ENCODE measurements at regions not wholly inside any gene's neighbourhood (a gene's known extent, or its start where the extent isn't known, plus 50 kb on each side); places are given as distances from the start of the nearest gene placed in this dataset.

DNA sequence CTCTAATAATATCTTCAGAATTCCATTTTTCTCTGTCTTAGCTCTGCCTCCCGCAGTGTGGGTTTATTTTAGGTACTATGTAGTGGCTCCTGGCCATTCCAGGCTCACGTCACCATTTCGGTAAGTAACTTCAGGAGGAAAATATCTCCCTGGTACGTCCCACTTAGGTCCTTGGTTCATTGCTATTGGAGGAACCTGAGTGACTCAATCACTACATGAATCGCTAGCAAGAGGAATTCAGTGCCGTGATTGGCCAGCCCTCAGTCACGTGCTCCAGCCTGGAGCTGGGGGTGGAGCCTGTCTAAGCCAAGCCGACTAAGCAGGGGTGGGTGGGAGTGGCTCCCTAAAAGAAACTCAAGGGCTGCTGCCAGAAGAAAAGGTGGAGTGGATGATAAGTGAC is 67.3 kb upstream of the E2F3 start:
- TF ChIP-seq, protein P1, sequence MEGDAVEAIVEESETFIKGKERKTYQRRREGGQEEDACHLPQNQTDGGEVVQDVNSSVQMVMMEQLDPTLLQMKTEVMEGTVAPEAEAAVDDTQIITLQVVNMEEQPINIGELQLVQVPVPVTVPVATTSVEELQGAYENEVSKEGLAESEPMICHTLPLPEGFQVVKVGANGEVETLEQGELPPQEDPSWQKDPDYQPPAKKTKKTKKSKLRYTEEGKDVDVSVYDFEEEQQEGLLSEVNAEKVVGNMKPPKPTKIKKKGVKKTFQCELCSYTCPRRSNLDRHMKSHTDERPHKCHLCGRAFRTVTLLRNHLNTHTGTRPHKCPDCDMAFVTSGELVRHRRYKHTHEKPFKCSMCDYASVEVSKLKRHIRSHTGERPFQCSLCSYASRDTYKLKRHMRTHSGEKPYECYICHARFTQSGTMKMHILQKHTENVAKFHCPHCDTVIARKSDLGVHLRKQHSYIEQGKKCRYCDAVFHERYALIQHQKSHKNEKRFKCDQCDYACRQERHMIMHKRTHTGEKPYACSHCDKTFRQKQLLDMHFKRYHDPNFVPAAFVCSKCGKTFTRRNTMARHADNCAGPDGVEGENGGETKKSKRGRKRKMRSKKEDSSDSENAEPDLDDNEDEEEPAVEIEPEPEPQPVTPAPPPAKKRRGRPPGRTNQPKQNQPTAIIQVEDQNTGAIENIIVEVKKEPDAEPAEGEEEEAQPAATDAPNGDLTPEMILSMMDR (IDR thresholded peaks at IDR 0.05), result no peak
- TF ChIP-seq POLR2A (IDR thresholded peaks at IDR 0.05), result no peak
